Panc1 (cell line): ENCODE measurements at regions not wholly inside any gene's neighbourhood (a gene's known extent, or its start where the extent isn't known, plus 50 kb on each side); places are given as distances from the start of the nearest gene placed in this dataset.

Source experiments
- ATAC-seq: fragments of 200-7000 bp; cut with Tn5 transposase; 2 replicates; pipeline ENCODE4 v1.9.1; 2020; ENCODE audit warnings: mild to moderate bottlenecking, moderate library complexity
- BruUV-seq: library from RNA; stranded (reverse); fragments of 400-500 nt; replicated peaks from 2 replicates; lab custom pipeline; 2021; lab: Mats Ljungman, UMichigan
- CTCF ChIA-PET: fragments of 300-600 bp; sonication (Branson Sonifier 250); formaldehyde crosslinking; loops from one replicate; lab custom pipeline; 2022; ENCODE audit warnings: antibody characterized with exemption; lab: Charles Lee
- POLR2A ChIA-PET: fragments of 300-600 bp; sonication (Branson Sonifier 250); formaldehyde crosslinking; loops from one replicate; lab custom pipeline; 2022; ENCODE audit warnings: antibody characterized with exemption; lab: Charles Lee
- DNase-seq: peaks from one replicate; pipeline ENCODE4 v3.0.0-alpha.2; 2010; ENCODE audit warnings: low read depth, low spot score
- H3K27ac ChIP-seq: 2 replicates; pipeline ENCODE4 v1.5.1; 2011; ENCODE audit warnings: mild to moderate bottlenecking, low read length, inconsistent platforms
- H3K27me3 ChIP-seq: fragments of 200-500 bp; sonication (Bioruptor generic); 2 replicates; pipeline ENCODE4 v1.6.0; 2014; ENCODE audit warnings: low read length, inconsistent platforms; ENCODE audit not compliant: control insufficient read depth, insufficient read depth
- H3K36me3 ChIP-seq: fragments of 200-500 bp; sonication (Bioruptor generic); 2 replicates; pipeline ENCODE4 v1.5.1; 2014; ENCODE audit warnings: inconsistent platforms, mild to moderate bottlenecking, low read length, moderate library complexity; ENCODE audit not compliant: control insufficient read depth, insufficient read depth
- H3K4me1 ChIP-seq: 2 replicates; pipeline ENCODE4 v1.5.1; 2011; ENCODE audit warnings: inconsistent platforms, mild to moderate bottlenecking, low read length, moderate library complexity; ENCODE audit not compliant: control insufficient read depth, insufficient read depth
- H3K4me3 ChIP-seq, 2 experiments: 2 replicates each; pipeline ENCODE4 v1.5.1; 2011 to 2012; ENCODE audit warnings: low read depth in 2 of 2, low read length in 2 of 2, mild to moderate bottlenecking in 2 of 2, inconsistent platforms in 1 of 2, moderate library complexity in 1 of 2
- H3K9me3 ChIP-seq: fragments of 200-500 bp; sonication (Bioruptor generic); 2 replicates; pipeline ENCODE4 v1.5.1; 2014; ENCODE audit warnings: low read depth, mild to moderate bottlenecking, inconsistent platforms, low read length, moderate library complexity; ENCODE audit not compliant: control insufficient read depth, insufficient read depth
- POLR2AphosphoS5 ChIP-seq: IDR thresholded peaks from 2 replicates; pipeline ENCODE4 v1.6.1; 2012; ENCODE audit warnings: mild to moderate bottlenecking, low read depth, low read length, moderate library complexity
- SIN3A ChIP-seq: IDR thresholded peaks from 2 replicates; pipeline ENCODE4 v1.6.1; 2012; ENCODE audit warnings: low read depth, mild to moderate bottlenecking, low read length, moderate library complexity, borderline replicate concordance; ENCODE audit not compliant: insufficient read depth
- TCF7L2 ChIP-seq: IDR thresholded peaks from 2 replicates; pipeline ENCODE4 v1.6.1; 2011; ENCODE audit warnings: mild to moderate bottlenecking, low read depth, low read length, inconsistent platforms
- in situ Hi-C: cut with HindIII; loops from 2 replicates; pipeline ENCODE4 v1.10.0; 2016; ENCODE audit warnings: low sequenced_read_pairs, low pct_unique_long_range_greater_than_20kb
- intact Hi-C: fragments of 100-400 bp; cut with micrococcal nuclease; formaldehyde crosslinking; loops from one replicate; pipeline ENCODE4 v1.10.0; 2022; ENCODE audit not compliant: unreplicated experiment
- TF ChIP-seq, protein P1 (sequence below): fragments of 450-650 bp; IDR thresholded peaks from 2 replicates; pipeline ENCODE4 v1.5.1; 2017; ENCODE audit warnings: mild to moderate bottlenecking
- TF ChIP-seq, protein P2 (sequence below), 2 experiments: IDR thresholded peaks; 2 replicates each; pipeline ENCODE4 v1.6.1; 2011 to 2012; ENCODE audit warnings: low read depth in 2 of 2, control low read depth in 1 of 2, low read length in 1 of 2, mild to moderate bottlenecking in 1 of 2, moderate library complexity in 1 of 2; ENCODE audit not compliant: insufficient read depth in 1 of 2

DNA sequence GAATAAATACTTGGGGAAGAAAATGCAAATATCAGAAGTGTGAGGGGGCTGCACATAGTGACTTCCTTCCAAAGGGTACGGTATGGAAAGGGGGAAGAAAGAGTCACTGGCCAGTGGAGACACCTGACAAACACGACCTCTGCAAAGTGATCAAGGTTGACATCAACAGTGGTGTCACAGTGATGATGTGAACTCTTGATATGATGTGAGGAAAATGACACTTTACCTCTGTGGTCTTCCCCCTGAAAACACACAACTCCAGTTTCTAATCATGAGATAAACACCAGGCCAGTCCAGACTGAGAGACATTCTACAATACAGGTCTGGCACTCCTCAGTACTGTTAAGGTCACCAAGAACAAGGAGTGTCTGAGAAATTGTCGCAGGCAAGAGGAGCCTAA, 169.7 kb downstream of the BUB3 start:
- ChIA-PET POLR2A (no interaction called here), CTCF (no interaction called here)
- in situ Hi-C loops (no loop called here), intact Hi-C loops (no loop called here)
- Histone ChIP-seq H3K27ac (no peak overlapping the region), H3K4me1 (no peaks in the 10 kb centered on the region), H3K4me3 (no peak overlapping the region), H3K36me3 (no peaks in the 10 kb centered on the region), H3K27me3 (no peaks in the 10 kb centered on the region), H3K9me3 (no peaks in the 10 kb centered on the region)
- ATAC-seq, result no peak
- no TSS peak for BruUV-seq
- DNase-seq, result no peak
- TF ChIP-seq TCF7L2 (no peak), POLR2AphosphoS5 (no peak), SIN3A (no peak)
- TF ChIP-seq, protein P1, sequence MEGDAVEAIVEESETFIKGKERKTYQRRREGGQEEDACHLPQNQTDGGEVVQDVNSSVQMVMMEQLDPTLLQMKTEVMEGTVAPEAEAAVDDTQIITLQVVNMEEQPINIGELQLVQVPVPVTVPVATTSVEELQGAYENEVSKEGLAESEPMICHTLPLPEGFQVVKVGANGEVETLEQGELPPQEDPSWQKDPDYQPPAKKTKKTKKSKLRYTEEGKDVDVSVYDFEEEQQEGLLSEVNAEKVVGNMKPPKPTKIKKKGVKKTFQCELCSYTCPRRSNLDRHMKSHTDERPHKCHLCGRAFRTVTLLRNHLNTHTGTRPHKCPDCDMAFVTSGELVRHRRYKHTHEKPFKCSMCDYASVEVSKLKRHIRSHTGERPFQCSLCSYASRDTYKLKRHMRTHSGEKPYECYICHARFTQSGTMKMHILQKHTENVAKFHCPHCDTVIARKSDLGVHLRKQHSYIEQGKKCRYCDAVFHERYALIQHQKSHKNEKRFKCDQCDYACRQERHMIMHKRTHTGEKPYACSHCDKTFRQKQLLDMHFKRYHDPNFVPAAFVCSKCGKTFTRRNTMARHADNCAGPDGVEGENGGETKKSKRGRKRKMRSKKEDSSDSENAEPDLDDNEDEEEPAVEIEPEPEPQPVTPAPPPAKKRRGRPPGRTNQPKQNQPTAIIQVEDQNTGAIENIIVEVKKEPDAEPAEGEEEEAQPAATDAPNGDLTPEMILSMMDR, result no peak
- TF ChIP-seq, protein P2, sequence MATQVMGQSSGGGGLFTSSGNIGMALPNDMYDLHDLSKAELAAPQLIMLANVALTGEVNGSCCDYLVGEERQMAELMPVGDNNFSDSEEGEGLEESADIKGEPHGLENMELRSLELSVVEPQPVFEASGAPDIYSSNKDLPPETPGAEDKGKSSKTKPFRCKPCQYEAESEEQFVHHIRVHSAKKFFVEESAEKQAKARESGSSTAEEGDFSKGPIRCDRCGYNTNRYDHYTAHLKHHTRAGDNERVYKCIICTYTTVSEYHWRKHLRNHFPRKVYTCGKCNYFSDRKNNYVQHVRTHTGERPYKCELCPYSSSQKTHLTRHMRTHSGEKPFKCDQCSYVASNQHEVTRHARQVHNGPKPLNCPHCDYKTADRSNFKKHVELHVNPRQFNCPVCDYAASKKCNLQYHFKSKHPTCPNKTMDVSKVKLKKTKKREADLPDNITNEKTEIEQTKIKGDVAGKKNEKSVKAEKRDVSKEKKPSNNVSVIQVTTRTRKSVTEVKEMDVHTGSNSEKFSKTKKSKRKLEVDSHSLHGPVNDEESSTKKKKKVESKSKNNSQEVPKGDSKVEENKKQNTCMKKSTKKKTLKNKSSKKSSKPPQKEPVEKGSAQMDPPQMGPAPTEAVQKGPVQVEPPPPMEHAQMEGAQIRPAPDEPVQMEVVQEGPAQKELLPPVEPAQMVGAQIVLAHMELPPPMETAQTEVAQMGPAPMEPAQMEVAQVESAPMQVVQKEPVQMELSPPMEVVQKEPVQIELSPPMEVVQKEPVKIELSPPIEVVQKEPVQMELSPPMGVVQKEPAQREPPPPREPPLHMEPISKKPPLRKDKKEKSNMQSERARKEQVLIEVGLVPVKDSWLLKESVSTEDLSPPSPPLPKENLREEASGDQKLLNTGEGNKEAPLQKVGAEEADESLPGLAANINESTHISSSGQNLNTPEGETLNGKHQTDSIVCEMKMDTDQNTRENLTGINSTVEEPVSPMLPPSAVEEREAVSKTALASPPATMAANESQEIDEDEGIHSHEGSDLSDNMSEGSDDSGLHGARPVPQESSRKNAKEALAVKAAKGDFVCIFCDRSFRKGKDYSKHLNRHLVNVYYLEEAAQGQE (IDR thresholded peaks at IDR 0.05; ENCODE audit: insufficient read depth in 1 of 2, low read depth in 2 of 2, low read length in 1 of 2), result no peak

DNA sequence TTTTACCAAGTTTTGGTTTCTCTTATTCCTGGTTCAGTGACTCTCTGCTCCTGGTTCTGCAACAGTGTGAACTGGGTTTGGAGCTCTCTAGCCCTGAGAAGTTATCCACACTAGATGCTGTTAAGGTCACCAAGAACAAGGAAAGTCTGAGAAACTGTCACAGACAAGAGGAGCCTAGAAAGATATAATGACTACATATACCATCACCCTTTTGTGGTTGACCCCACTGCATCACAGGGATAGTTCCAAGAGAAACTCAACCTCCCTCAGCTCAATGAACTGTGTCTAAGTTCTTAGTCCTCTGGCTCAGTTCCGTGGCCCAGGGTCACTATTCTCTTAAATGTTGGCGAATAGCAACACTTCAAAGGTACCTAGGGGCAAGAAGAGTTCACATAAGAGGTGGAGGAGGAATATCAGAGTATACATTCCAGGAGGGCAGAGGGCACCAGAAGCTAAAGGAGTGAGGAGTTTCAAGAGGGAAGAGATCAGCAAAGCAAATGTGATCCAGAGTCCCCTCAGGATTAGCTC, 171.5 kb downstream of the BUB3 start:
- intact Hi-C loops, result no loop called here
- no peak overlapping the region for H3K27ac ChIP-seq
- no peak for DNase-seq
- no peak overlapping the region for H3K4me3 ChIP-seq
- in situ Hi-C loops, result no loop called here
- BruUV-seq, result no TSS peak
- TF ChIP-seq TCF7L2, result no peak
- TF ChIP-seq SIN3A, result no peak
- TF ChIP-seq POLR2AphosphoS5, result no peak
- TF ChIP-seq, protein P2 (IDR thresholded peaks at IDR 0.05; ENCODE audit: insufficient read depth in 1 of 2, low read depth in 2 of 2, low read length in 1 of 2), result no peak
- TF ChIP-seq, protein P1, result no peak
- H3K27me3 ChIP-seq, result no peaks in the 10 kb centered on the region
- ATAC-seq, result no peak
- CTCF ChIA-PET, result no interaction called here
- H3K9me3 ChIP-seq, result no peaks in the 10 kb centered on the region
- H3K4me1 ChIP-seq, result no peaks in the 10 kb centered on the region
- POLR2A ChIA-PET, result no interaction called here
- no peaks in the 10 kb centered on the region for H3K36me3 ChIP-seq
